HepG2 (cell line): ENCODE measurements at regions not wholly inside any gene's neighbourhood (a gene's known extent, or its start where the extent isn't known, plus 50 kb on each side); places are given as distances from the start of the nearest gene placed in this dataset.

Experiments
- KDM1A ChIP-seq: IDR thresholded peaks from 2 replicates; pipeline ENCODE4 v1.6.1; 2016; ENCODE audit warnings: missing compliant biosample characterization
- ZNF512B ChIP-seq: sonication (generic); formaldehyde crosslinking; IDR thresholded peaks from 2 replicates; pipeline ENCODE4 v1.5.1; 2020; ENCODE audit warnings: missing genetic modification reagents, mild to moderate bottlenecking, borderline replicate concordance

- TF ChIP-seq ZNF512B (CRISPR knock-in tag): no peak
- no peak for TF ChIP-seq KDM1A (CRISPR knock-in tag)
Measured at GRCh38 chr7:22934473-22935065, 79.4 kb downstream of the HYCC1 start.
